ENCODE measurements at regions not wholly inside any gene's neighbourhood (a gene's known extent, or its start where the extent isn't known, plus 50 kb on each side); places are given as distances from the start of the nearest gene placed in this dataset.
"Not testable (repeated sequence)": the region's sequence is repeated elsewhere in the genome, so short reads cannot be mapped to it uniquely, and the experiment has no call there.

DNA sequence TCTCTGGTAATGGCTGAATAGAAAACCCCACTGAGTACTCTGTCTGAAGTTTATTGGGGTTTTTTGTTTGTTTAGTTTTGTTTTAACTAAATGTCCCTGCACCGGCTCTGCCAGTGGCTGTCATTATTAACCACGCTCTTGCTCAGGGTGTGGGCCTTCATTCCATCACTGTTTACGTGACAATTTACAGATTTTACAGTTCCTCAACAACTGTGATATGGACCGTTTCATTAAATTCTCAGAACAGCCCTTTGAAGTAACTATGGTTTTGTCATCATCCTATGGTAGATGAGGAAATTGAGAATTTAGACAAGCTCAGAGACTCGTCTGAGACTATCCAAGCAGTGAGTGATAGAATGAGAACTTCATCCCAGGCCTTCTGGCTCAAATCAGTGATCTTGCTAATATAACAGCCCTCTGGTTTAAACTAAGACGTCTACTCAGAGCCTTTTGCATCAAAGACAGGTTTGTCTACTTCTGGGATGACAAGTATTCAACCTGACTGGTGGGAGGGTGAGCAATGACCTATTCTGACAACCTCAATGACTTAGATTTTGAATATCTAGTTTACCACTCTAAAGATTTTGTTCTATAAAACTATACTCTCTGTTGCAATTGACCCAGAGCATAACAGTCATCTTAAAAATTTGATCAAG, 77.3 kb upstream of the MAP3K1 start:
- no peak overlapping the region for H3K4me3 Mint-ChIP-seq
- peak overlapping the region; percentile 17 for H3K27ac Mint-ChIP-seq
- H3K9me3 Mint-ChIP-seq = no peaks in the 10 kb centered on the region
- peaks cover 48% of the 10 kb centered on the region for H3K4me1 Mint-ChIP-seq
- H3K36me3 Mint-ChIP-seq = no peaks in the 10 kb centered on the region
- H3K27me3 Mint-ChIP-seq = no peaks in the 10 kb centered on the region

DNA sequence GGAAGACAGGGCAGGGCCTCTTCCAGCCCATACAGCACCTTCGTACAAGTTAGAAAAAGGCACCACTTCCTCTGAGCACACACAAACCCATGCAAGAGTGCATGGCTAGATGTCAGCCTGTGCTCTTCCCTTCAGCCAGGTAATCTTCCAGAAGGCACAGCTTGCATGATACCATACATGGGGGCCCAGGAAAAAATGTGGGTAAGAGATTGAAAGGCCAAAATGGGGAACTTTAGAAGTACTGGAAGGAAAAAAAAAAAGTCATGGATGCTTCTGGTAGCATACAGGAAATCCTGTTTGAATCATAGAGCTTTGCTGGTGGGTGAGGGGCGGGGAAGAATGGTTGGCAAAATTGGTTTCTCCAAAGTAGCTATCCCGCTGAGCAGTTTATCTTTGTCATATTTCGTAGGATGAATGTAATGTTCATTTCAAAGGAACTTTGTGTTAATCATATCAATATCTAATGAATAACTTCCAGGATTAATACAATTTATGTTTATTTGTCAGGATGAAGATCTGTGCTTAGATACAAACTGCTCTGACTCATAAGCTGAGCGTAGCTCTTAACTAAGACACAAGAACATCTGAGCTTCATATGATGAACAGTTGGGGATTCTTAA, 78.2 kb upstream of the MAP3K1 start:
- Mint-ChIP-seq H3K27me3 (no peaks in the 10 kb centered on the region), H3K4me3 (peak overlapping the region; percentile 1), H3K27ac (peak overlapping the region; percentile 76), H3K4me1 (peaks cover 57% of the 10 kb centered on the region), H3K36me3 (no peaks in the 10 kb centered on the region), H3K9me3 (no peaks in the 10 kb centered on the region)

DNA sequence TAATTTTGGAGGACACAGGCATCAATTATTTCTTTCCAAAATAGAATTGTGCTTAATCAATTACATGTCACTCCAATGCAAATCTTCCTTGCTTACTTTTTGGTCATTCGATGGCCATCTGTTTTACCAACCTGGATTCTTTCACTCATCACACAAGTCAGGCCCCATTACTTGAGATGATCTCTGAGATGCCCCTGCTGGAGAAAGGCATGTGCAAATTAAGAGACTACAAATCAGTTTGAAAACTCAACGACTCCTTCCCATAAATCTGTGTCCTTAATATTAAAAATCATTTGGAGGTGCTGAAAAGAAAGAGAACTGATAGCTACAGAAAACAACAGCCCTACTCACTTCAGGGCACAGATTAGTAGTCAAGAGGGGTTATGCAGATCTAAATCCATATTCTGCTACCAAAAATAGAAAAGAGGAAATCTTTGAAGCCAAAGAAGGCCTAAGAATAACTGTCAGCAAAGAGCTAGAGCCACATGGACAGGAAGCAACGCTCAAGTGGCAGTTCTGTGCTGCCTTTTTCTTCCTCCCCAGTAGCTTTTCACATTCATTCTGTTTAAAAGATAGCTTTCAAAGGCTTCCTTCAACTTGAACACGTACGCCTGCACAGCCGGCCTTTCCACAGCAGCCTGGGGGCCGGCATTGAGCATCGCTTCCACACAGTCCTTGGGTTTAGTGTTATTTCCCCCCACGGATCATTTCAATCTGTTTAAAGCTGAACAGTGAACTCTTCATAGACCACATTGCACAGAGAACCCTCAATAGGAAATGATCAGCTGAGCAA, 79.3 kb upstream of the MAP3K1 start:
- peaks cover 58% of the 10 kb centered on the region for H3K4me1 Mint-ChIP-seq
- H3K27ac Mint-ChIP-seq = peak overlapping the region; percentile 76
- H3K9me3 Mint-ChIP-seq = no peaks in the 10 kb centered on the region
- no peaks in the 10 kb centered on the region for H3K27me3 Mint-ChIP-seq
- H3K36me3 Mint-ChIP-seq = no peaks in the 10 kb centered on the region
- peak overlapping the region; percentile 48 for H3K4me3 Mint-ChIP-seq

DNA sequence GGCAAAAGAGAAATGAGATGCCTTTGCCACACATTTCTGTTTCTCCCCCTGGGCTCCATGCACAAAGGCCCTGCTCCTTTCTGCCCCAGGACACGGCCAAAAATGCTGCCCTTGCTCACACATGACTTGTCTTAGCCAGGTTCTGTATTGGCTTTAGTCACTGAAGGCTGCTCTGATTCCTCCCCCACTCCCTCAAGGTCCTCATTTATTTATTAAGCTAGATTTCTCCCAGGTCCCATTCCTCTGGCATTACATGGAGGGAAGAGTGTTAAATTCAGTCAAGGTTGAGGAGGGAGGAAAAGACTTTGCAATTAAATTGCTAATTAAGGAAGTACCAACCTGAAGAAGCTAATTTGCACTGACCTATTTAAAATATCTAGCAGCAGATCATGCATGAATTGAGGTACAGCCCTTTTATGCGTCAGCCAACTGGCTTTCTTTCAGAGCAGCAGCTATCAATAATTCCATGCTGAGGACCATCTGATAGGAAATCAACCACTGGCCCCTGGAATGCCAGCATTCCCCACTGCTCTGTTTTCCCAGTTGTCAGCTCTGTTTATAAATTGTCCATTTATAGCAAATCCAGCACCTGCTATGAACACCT, 81.2 kb upstream of the MAP3K1 start:
- no peak overlapping the region for H3K27ac Mint-ChIP-seq

DNA sequence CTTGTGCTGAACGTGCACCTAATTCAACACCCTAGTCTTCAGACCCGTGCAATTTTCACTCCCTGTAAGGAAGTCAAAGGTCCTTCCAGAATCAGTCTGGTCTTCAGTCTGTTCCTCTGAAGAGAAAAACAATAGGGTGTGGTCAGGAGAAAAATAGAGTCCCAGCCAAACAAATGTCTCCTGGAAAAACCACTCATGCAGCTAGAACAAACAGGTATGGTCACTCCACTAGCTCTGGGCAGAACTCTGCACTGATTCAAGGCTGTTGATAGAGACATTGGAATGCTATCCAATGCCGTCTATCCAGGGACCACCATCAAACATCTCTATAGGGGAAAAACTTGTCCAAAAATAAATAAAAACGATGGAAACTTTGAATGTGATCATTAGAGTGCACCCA, 81.8 kb upstream of the MAP3K1 start:
- Mint-ChIP-seq H3K27ac (no peak overlapping the region), H3K4me3 (no peak overlapping the region)

More for the DNA sequence above, 81.2 kb upstream of the MAP3K1 start:
- Mint-ChIP-seq H3K36me3 (no peaks in the 10 kb centered on the region), H3K4me3 (no peak overlapping the region), H3K4me1 (peaks cover 58% of the 10 kb centered on the region), H3K27me3 (no peaks in the 10 kb centered on the region), H3K9me3 (no peaks in the 10 kb centered on the region)

DNA sequence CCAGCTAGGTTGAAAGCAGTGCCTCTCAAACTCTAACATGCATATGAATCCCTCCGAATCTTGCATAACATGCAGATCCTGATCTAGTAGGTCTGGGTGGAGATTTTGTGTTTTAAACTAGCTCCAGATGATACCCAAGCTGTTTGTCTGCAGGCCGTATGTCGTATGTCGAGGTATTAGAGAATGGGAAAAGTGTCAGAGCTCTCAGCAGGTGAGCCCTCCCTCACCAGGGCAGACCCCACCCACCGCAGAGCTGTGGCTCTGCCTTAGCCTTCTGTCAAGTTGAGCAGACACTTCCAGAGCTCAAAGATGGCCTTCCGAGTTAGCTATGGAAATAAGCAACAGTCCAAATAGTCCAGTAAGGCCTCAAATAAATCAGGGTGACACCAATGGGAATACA, 83.2 kb upstream of the MAP3K1 start:
- Mint-ChIP-seq H3K9me3 (no peaks in the 10 kb centered on the region), H3K4me3 (no peak overlapping the region), H3K4me1 (peaks cover 47% of the 10 kb centered on the region), H3K27me3 (no peaks in the 10 kb centered on the region), H3K27ac (no peak overlapping the region), H3K36me3 (no peaks in the 10 kb centered on the region)

More for the DNA sequence above, 81.8 kb upstream of the MAP3K1 start:
- H3K4me1 Mint-ChIP-seq = peaks cover 58% of the 10 kb centered on the region
- no peaks in the 10 kb centered on the region for H3K9me3 Mint-ChIP-seq
- no peaks in the 10 kb centered on the region for H3K36me3 Mint-ChIP-seq
- H3K27me3 Mint-ChIP-seq = no peaks in the 10 kb centered on the region

DNA sequence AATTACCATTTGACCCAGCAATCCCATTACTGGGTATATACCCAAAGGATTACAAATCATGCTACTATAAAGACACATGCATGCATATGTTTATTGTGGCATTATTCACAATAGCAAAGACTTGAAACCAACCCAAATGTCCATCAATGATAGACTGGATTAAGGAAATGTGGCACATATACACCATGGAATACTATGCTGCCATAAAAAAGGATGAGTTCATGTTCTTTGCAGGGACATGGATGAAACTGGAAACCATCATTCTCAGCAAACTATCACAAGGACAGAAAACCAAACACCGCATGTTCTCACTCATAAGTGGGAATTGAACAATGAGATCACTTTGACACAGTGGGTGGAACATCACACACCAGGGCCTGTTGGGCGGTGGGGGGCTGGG, 83.9 kb upstream of the MAP3K1 start:
- not testable (repeated sequence) for H3K9me3 Mint-ChIP-seq, H3K36me3 Mint-ChIP-seq, H3K27ac Mint-ChIP-seq, H3K27me3 Mint-ChIP-seq, H3K4me3 Mint-ChIP-seq
- H3K4me1 Mint-ChIP-seq = peaks cover 41% of the 10 kb centered on the region

DNA sequence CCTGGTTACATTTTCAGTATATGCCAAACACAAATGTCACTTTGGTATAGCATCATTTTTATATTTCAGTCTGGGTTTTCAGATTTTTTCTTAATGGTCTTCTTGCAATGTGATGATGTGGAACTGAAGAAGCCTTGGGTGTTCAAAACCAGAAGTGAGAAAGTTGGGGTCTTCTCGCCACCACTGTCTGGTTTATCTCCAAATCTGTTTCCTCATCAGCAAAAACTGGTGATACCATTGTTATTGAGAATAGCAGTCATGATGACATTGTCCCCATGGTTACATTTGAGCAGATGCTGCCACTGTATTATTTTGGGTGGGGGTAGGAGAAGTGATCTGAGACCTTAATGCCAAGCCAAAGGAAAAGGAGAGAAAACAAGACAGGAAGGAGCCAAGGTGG, 85.9 kb upstream of the MAP3K1 start:
- Mint-ChIP-seq H3K9me3 (no peaks in the 10 kb centered on the region), H3K4me3 (no peak overlapping the region), H3K4me1 (peaks cover 24% of the 10 kb centered on the region), H3K36me3 (no peaks in the 10 kb centered on the region), H3K27me3 (no peaks in the 10 kb centered on the region), H3K27ac (no peak overlapping the region)

DNA sequence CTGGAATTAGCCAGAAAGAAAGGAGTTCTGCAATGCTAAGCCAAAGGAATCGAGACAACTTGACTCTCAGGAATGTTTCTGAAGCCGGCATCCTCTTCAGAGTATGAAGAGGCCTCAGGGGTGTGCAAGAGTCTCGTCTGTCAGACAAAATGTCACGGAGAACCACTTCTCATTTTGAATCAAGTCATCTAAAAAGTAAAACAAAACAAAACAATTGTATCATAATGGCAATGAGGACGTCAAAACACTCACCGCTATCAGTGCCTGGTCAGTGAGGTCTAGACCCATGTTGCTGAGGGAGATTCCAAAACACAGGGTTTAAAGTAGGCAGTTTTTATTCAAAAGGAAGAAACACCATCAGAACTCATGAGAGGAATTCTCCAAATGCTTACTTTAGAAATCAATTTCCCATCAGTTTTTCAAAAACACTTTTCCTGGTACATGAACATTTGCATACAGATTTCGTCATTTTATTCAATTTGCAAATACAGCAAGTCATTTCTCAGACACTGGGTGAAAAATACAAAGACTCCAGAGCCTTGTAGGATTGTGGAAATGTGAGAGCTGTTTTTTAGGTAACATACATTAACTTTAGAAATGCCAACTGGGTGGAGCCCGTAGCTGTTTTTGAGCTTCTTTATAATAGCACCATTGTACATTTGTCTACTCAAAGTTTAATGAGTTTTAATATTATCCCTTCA, 89.5 kb upstream of the MAP3K1 start:
- Mint-ChIP-seq H3K4me1 (no peaks in the 10 kb centered on the region), H3K36me3 (no peaks in the 10 kb centered on the region), H3K27ac (no peak overlapping the region), H3K9me3 (no peaks in the 10 kb centered on the region), H3K4me3 (no peak overlapping the region), H3K27me3 (no peaks in the 10 kb centered on the region)

DNA sequence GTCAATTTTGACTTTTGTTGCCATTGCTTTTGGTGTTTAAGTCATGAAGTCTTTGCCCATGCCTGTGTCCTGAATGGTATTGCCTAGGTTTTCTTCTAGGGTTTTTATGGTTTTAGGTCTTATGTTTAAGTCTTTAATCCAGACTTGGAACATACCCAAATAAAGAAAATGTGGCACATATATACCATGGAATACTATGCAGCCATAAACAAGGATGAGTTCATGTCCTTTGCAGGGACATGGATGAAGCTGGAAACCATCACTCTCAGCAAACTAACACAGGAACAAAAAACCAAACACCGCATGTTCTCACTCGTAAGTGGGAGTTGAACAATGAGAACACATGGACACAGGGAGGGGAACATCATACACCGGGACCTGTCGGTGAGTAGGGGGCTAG, 90.5 kb upstream of the MAP3K1 start:
- H3K27ac Mint-ChIP-seq, H3K27me3 Mint-ChIP-seq, H3K4me3 Mint-ChIP-seq, H3K4me1 Mint-ChIP-seq, H3K9me3 Mint-ChIP-seq, H3K36me3 Mint-ChIP-seq: not testable (repeated sequence)

DNA sequence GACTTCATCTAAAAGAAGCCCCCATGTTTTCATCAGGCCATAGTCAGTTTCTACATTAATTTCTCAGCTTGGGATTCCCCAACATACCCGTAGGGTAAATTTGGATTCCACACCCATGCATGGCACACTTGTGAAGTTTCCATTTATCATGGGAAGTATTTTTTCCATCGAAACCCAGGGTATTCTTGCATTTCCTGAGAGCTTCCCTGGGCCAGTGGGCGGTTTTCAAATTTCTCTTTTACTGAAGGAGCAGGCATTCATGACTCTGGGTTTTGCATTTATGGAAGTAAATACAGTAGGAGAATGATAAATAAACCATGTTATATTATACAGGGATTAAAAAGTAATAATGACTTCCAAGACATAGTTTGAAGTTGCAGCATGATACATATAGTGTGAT, 93.0 kb upstream of the MAP3K1 start:
- Mint-ChIP-seq H3K9me3 (no peaks in the 10 kb centered on the region), H3K36me3 (no peaks in the 10 kb centered on the region), H3K4me3 (no peak overlapping the region), H3K27ac (no peak overlapping the region), H3K4me1 (peaks cover 5% of the 10 kb centered on the region), H3K27me3 (no peaks in the 10 kb centered on the region)

DNA sequence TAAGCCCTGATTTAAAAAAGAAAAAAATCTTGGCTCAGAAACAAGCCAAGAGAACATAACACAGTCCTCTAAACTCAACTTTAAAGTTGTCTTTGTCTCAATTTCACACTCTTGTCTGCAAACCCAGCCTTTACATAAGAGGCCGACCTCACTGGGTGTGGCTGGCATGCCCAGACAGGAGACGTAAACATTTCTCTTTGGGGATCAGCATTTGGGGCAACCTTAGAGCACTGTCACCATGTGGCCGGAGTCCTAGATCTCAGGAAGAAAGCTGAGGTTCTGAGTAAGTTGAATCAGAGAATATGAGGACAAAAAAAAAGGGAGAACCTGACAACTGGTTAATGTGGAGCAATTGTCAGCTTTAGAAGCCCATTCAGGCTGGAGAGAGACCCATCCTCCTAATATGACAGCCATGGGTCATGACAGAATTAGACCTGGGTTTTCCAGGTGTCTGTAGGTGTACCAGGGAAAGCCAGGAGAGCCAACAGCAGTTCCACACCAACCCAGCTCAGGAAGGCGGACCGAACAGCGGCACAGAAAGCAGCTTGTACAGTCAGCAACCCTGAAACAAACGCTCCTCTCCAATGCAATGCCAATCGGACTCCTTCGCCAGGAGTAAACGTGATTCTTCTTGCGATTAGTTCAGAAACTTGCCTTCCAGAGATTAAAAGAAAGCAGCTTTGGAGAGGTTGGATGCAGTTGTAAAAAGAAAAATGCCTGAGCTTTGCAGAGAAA, 97.9 kb upstream of the MAP3K1 start:
- Mint-ChIP-seq H3K36me3 (no peaks in the 10 kb centered on the region), H3K27ac (no peak overlapping the region), H3K4me1 (peaks cover 21% of the 10 kb centered on the region), H3K27me3 (no peaks in the 10 kb centered on the region), H3K4me3 (no peak overlapping the region), H3K9me3 (no peaks in the 10 kb centered on the region)

DNA sequence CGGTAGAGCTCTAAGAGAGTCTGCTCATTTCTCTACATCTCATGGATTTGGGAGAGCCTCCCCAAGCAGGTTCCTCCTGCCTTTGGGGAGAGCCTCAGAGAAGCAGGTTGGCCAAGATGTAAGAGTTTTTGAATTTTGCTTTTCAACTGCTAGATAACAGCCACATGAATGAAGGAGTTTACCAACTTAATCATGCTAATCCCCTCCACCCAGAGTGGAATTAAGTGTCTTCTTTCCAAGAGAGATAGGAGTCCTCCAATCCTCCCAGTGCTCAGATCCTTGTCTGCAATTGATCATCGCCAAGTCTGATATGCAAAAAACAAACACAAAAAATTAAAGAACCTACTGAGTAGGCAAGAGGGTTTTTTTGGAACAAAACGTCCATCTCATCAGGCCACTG, 99.4 kb upstream of the MAP3K1 start:
- Mint-ChIP-seq H3K27ac (no peak overlapping the region), H3K27me3 (no peaks in the 10 kb centered on the region), H3K4me1 (peaks cover 29% of the 10 kb centered on the region), H3K4me3 (no peak overlapping the region), H3K9me3 (no peaks in the 10 kb centered on the region), H3K36me3 (no peaks in the 10 kb centered on the region)

DNA sequence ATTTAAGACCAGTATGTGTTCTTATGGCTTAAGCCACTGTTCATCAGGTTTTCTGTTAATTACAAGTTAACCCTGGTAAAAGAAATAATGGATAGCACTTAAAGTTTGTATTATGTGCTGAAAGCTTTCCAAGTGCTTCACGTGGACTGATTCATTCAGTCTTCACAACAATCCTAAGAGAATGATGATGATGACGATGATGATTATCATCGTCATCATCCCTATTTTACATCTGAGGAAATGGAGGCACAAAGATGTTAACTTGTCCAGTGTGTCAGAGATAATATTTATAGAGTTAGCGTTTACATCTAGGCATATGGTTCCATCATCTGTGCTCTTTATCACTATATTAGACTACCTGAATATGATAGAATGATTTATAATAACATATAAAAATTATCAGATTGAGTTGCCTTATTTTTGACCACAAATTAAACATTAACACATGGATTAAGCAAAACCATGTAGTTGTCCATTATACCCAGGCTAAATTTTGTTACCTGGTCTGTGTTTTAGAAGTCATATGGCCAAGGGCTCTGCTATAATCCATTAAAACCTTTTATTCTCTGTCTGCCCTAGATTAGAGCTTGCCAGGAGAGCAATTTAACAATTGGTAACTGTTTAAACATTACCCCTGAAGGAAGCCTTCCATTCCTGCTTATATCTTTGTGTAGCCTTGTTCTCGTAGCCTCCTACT, 102.3 kb upstream of the MAP3K1 start:
- Mint-ChIP-seq H3K4me3 (no peak overlapping the region), H3K4me1 (peaks cover 35% of the 10 kb centered on the region), H3K27me3 (no peaks in the 10 kb centered on the region), H3K9me3 (no peaks in the 10 kb centered on the region), H3K36me3 (no peaks in the 10 kb centered on the region), H3K27ac (no peak overlapping the region)

Measured in activated naive CD4-positive, alpha-beta T cell treated with anti-CD3 and anti-CD28 coated beads, Interleukin-2, amount 50 U/mL, for 24 hours (primary cell).